Neural crest cell (in vitro differentiated cells): ENCODE measurements at regions not wholly inside any gene's neighbourhood (a gene's known extent, or its start where the extent isn't known, plus 50 kb on each side); places are given as distances from the start of the nearest gene placed in this dataset.
"Not testable (repeated sequence)": the region's sequence is repeated elsewhere in the genome, so short reads cannot be mapped to it uniquely, and the experiment has no call there.

ENCODE experiments used
- DNase-seq: peaks from one replicate; pipeline ENCODE4 v3.0.0; 2021; ENCODE audit warnings: low read depth, mixed read lengths, low spot score
- H3K27ac Mint-ChIP-seq: one replicate; pipeline ENCODE4 v1.8.0; 2021; ENCODE audit warnings: mild to moderate bottlenecking, mixed read lengths; ENCODE audit not compliant: unreplicated experiment
- H3K27me3 Mint-ChIP-seq: 2 replicates; pipeline ENCODE4 v1.8.0; 2021; ENCODE audit warnings: low read depth, mild to moderate bottlenecking, mixed read lengths
- H3K36me3 Mint-ChIP-seq: 2 replicates; pipeline ENCODE4 v1.8.0; 2021; ENCODE audit warnings: low read depth, mild to moderate bottlenecking, mixed read lengths
- H3K4me1 Mint-ChIP-seq: 2 replicates; pipeline ENCODE4 v1.8.0; 2021; ENCODE audit warnings: mixed read lengths
- H3K4me3 Mint-ChIP-seq: one replicate; pipeline ENCODE4 v1.8.0; 2021; ENCODE audit warnings: mild to moderate bottlenecking, mixed read lengths
- H3K9me3 Mint-ChIP-seq: 2 replicates; pipeline ENCODE4 v1.8.0; 2021; ENCODE audit warnings: mixed read lengths
- CTCF ChIP-seq: fragments of 200-600 bp; sonication (generic); conservative IDR thresholded peaks from 2 replicates; pipeline ENCODE4 v1.5.0; 2021; ENCODE audit warnings: antibody characterized with exemption, mild to moderate bottlenecking

GRCh38 chrX:139020801-139021200 is 309.3 kb upstream of the FGF13 start:
- H3K4me3 Mint-ChIP-seq: no peak overlapping the region
- H3K4me1 Mint-ChIP-seq: peaks cover 4% of the 10 kb centered on the region
- no peaks in the 10 kb centered on the region for H3K27me3 Mint-ChIP-seq
- peaks cover 6% of the 10 kb centered on the region for H3K36me3 Mint-ChIP-seq
- no peak for TF ChIP-seq CTCF
- no peak for DNase-seq
- H3K9me3 Mint-ChIP-seq: peaks cover 6% of the 10 kb centered on the region
- H3K27ac Mint-ChIP-seq: no peak overlapping the region

DNA sequence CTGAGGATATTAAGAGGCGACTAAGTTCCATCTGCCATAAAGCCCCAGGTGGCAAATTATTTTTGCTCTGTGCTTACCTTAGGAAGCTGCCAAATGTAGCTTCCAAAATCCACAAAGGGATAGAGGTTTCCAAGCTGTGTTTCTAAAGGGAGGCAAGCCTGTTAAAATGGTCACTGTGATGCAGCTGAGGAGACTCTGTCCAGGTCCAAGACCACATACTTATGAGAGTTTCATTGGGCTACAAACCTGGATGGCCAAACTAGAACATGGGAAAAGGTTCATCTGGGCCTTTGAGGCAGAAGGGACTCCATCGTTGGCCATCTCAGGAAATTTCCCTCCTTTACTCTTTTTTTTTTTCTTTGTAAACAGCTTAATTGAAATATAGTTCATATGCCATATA is 306.9 kb upstream of the FGF13 start:
- Mint-ChIP-seq H3K4me3 (no peak overlapping the region), H3K27me3 (no peaks in the 10 kb centered on the region), H3K4me1 (peaks cover 4% of the 10 kb centered on the region), H3K36me3 (peaks cover 23% of the 10 kb centered on the region), H3K27ac (peak overlapping the region; percentile 76), H3K9me3 (peaks cover 17% of the 10 kb centered on the region)
- TF ChIP-seq CTCF: no peak
- no peak for DNase-seq

DNA sequence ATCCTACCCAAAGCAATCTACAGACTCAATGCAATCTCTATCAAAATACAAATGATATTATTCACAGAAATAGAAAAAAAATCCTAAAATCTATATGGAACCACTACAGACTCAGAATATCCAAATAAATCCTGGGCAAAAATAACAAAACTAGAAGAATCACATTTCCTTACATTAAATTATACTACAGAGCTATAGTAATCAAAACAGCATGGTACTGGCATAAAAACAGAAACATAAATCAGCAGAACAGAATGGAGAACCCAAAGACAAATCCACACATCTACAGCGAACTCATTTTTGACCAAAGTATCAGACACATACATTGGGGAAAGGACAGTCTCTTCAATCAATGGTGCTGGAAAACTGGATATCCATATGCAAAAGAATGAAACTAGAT is 304.1 kb upstream of the FGF13 start:
- no peak overlapping the region for H3K4me3 Mint-ChIP-seq
- H3K27ac Mint-ChIP-seq: no peak overlapping the region
- H3K27me3 Mint-ChIP-seq: no peaks in the 10 kb centered on the region
- no peak for TF ChIP-seq CTCF
- peaks cover 3% of the 10 kb centered on the region for H3K4me1 Mint-ChIP-seq
- DNase-seq: no peak
- H3K36me3 Mint-ChIP-seq: peaks cover 48% of the 10 kb centered on the region
- H3K9me3 Mint-ChIP-seq: peaks cover 36% of the 10 kb centered on the region

GRCh38 chrX:139008185-139008584 is 296.7 kb upstream of the FGF13 start:
- Mint-ChIP-seq H3K27me3 (no peaks in the 10 kb centered on the region), H3K27ac (no peak overlapping the region), H3K9me3 (peaks cover 30% of the 10 kb centered on the region), H3K4me3 (no peak overlapping the region), H3K36me3 (peaks cover 42% of the 10 kb centered on the region), H3K4me1 (peaks cover 14% of the 10 kb centered on the region)
- no peak for TF ChIP-seq CTCF
- no peak for DNase-seq

- Mint-ChIP-seq H3K4me1 (peaks cover 14% of the 10 kb centered on the region), H3K36me3 (peaks cover 36% of the 10 kb centered on the region)
- H3K27me3 Mint-ChIP-seq, H3K27ac Mint-ChIP-seq, DNase-seq, H3K4me3 Mint-ChIP-seq, H3K9me3 Mint-ChIP-seq: not testable (repeated sequence)
These were observed 292.5 kb upstream of the FGF13 start for GRCh38 chrX:139003856-139004527.

GRCh38 chrX:139002319-139002718 is 290.8 kb upstream of the FGF13 start:
- no peak for DNase-seq
- Mint-ChIP-seq H3K4me1 (peaks cover 9% of the 10 kb centered on the region), H3K27me3 (no peaks in the 10 kb centered on the region), H3K27ac (no peak overlapping the region), H3K9me3 (peaks cover 7% of the 10 kb centered on the region), H3K4me3 (no peak overlapping the region), H3K36me3 (peaks cover 48% of the 10 kb centered on the region)
- TF ChIP-seq CTCF: no peak
